ENCODE measurements at regions not wholly inside any gene's neighbourhood (a gene's known extent, or its start where the extent isn't known, plus 50 kb on each side); places are given as distances from the start of the nearest gene placed in this dataset.

- TF ChIP-seq CTCF (optimal IDR thresholded peaks at IDR 0.05 in 1 of 3, IDR thresholded peaks at IDR 0.05 in 1 of 3, conservative IDR thresholded peaks at IDR 0.05 in 1 of 3; ENCODE audit: extremely low read depth in 1 of 3, insufficient read depth in 2 of 3, low read length in 3 of 3) = no peak
- no peak for TF ChIP-seq EZH2 (IDR thresholded peaks at IDR 0.05; ENCODE audit: low read length)
Measured at GRCh38 chr6:20335872-20336271, 65.8 kb upstream of the E2F3 start.
